ENCODE measurements at regions not wholly inside any gene's neighbourhood (a gene's known extent, or its start where the extent isn't known, plus 50 kb on each side); places are given as distances from the start of the nearest gene placed in this dataset.

- Histone ChIP-seq H3K4me3 (no peak overlapping the region), H3K27ac (no peak overlapping the region)
- no peak for DNase-seq (ENCODE audit: low spot score)
- TF ChIP-seq CTCF (IDR thresholded peaks at IDR 0.05), result no peak
Measured at GRCh38 chr10:94074462-94074861, 80.7 kb downstream of the PLCE1 start.

GRCh38 chr10:94075506-94075905, 81.8 kb downstream of the PLCE1 start:
- Histone ChIP-seq H3K27ac (no peak overlapping the region), H3K4me3 (no peak overlapping the region)
- TF ChIP-seq CTCF (IDR thresholded peaks at IDR 0.05), result no peak
- DNase-seq (ENCODE audit: low spot score), result no peak

- Histone ChIP-seq H3K4me3 (peak overlapping the region; percentile 50), H3K27ac (no peak overlapping the region)
- TF ChIP-seq CTCF (IDR thresholded peaks at IDR 0.05), result peak; percentile 28
- DNase-seq (ENCODE audit: low spot score), result no peak
Measured at GRCh38 chr10:94076325-94076841, 82.7 kb downstream of the PLCE1 start.

- no peak for DNase-seq (ENCODE audit: low spot score)
- no peak overlapping the region for H3K27ac ChIP-seq
- no peak overlapping the region for H3K4me3 ChIP-seq
- TF ChIP-seq CTCF (IDR thresholded peaks at IDR 0.05), result no peak
Measured at GRCh38 chr10:94077042-94077441, 83.3 kb downstream of the PLCE1 start.

GRCh38 chr10:94080108-94080507, 86.4 kb downstream of the PLCE1 start:
- TF ChIP-seq CTCF (IDR thresholded peaks at IDR 0.05), result no peak
- DNase-seq (ENCODE audit: low spot score), result no peak
- H3K4me3 ChIP-seq, result no peak overlapping the region
- H3K27ac ChIP-seq, result no peak overlapping the region

GRCh38 chr10:94083662-94084265, 90.0 kb downstream of the PLCE1 start:
- no peak for TF ChIP-seq CTCF (IDR thresholded peaks at IDR 0.05)
- no peak for DNase-seq (ENCODE audit: low spot score)
- Histone ChIP-seq H3K4me3 (no peak overlapping the region), H3K27ac (no peak overlapping the region)

GRCh38 chr10:94084344-94084743, 90.6 kb downstream of the PLCE1 start:
- TF ChIP-seq CTCF (IDR thresholded peaks at IDR 0.05), result no peak
- H3K27ac ChIP-seq, result no peak overlapping the region

More at GRCh38 chr10:94084344-94084743, 90.6 kb downstream of the PLCE1 start:
- no peak for DNase-seq (ENCODE audit: low spot score)
- no peak overlapping the region for H3K4me3 ChIP-seq

All from coronary artery (tissue), 2 donors.